Loucy (cell line): ENCODE measurements at regions not wholly inside any gene's neighbourhood (a gene's known extent, or its start where the extent isn't known, plus 50 kb on each side); places are given as distances from the start of the nearest gene placed in this dataset.

Source experiments
- H2AFZ ChIP-seq: fragments of 200-600 bp; sonication (generic); 2 replicates; pipeline ENCODE4 v1.6.0; 2016; ENCODE audit warnings: antibody characterized with exemption, mild to moderate bottlenecking, low read length, moderate library complexity
- H3F3A ChIP-seq: fragments of 200-600 bp; 2 replicates; pipeline ENCODE4 v1.6.0; 2016; ENCODE audit warnings: antibody characterized with exemption, low read depth, mild to moderate bottlenecking
- H3K27me3 ChIP-seq: fragments of 200-600 bp; sonication (generic); 2 replicates; pipeline ENCODE4 v1.6.1; 2014; ENCODE audit warnings: low read length, mild to moderate bottlenecking; ENCODE audit not compliant: insufficient read depth, poor library complexity, severe bottlenecking
- H3K36me3 ChIP-seq: fragments of 200-600 bp; sonication (generic); 2 replicates; pipeline ENCODE4 v1.6.1; 2016; ENCODE audit warnings: low read length; ENCODE audit not compliant: insufficient read depth
- H3K4me1 ChIP-seq: fragments of 200-600 bp; sonication (generic); 2 replicates; pipeline ENCODE4 v1.5.1; 2014; ENCODE audit warnings: low read length, mild to moderate bottlenecking; ENCODE audit not compliant: insufficient read depth, poor library complexity, severe bottlenecking
- H3K4me2 ChIP-seq: fragments of 200-600 bp; sonication (generic); 2 replicates; pipeline ENCODE4 v1.6.0; 2014; ENCODE audit warnings: antibody characterized with exemption, low read length, low read depth, mild to moderate bottlenecking; ENCODE audit not compliant: poor library complexity, severe bottlenecking
- H3K4me3 ChIP-seq: fragments of 200-600 bp; sonication (generic); 2 replicates; pipeline ENCODE4 v1.5.1; 2014; ENCODE audit warnings: low read length, mild to moderate bottlenecking, mixed read lengths; ENCODE audit not compliant: poor library complexity, severe bottlenecking
- H3K79me2 ChIP-seq: fragments of 200-600 bp; sonication (generic); 2 replicates; pipeline ENCODE4 v1.6.1; 2014; ENCODE audit warnings: low read length; ENCODE audit not compliant: insufficient read depth
- H3K9ac ChIP-seq: fragments of 200-600 bp; sonication (generic); 2 replicates; pipeline ENCODE4 v1.6.0; 2014; ENCODE audit warnings: mild to moderate bottlenecking, low read depth, low read length, moderate library complexity; ENCODE audit not compliant: poor library complexity, severe bottlenecking
- H3K9me2 ChIP-seq: fragments of 200-600 bp; sonication (generic); replicated peaks from 2 replicates; pipeline ENCODE4 v1.6.1; 2016; ENCODE audit warnings: low read depth, low read length, mixed read lengths
- H3K9me3 ChIP-seq: fragments of 200-600 bp; sonication (generic); 2 replicates; pipeline ENCODE4 v1.6.1; 2014; ENCODE audit warnings: mild to moderate bottlenecking, antibody characterized with exemption, low read length, low read depth; ENCODE audit not compliant: insufficient read depth
- H4K20me1 ChIP-seq: fragments of 200-600 bp; sonication (generic); 2 replicates; pipeline ENCODE4 v1.6.0; 2014; ENCODE audit warnings: antibody characterized with exemption, low read length, mild to moderate bottlenecking; ENCODE audit not compliant: insufficient read depth, poor library complexity, severe bottlenecking
- CTCF ChIP-seq: fragments of 200-600 bp; sonication (generic); conservative IDR thresholded peaks from 2 replicates; pipeline ENCODE4 v1.5.1; 2014; ENCODE audit warnings: mild to moderate bottlenecking, antibody characterized with exemption, low read length
- EZH2phosphoT487 ChIP-seq: fragments of 200-600 bp; IDR thresholded peaks from 2 replicates; pipeline ENCODE4 v1.6.1; 2018; ENCODE audit warnings: antibody characterized with exemption, mild to moderate bottlenecking, moderate library complexity, borderline replicate concordance

GRCh38 chr7:115363916-115364315 lies 442.0 kb downstream of the MDFIC start:
- no peak for TF ChIP-seq EZH2phosphoT487
- no peak for TF ChIP-seq CTCF
- Histone ChIP-seq H3K79me2 (no peaks in the 10 kb centered on the region), H3K4me1 (no peaks in the 10 kb centered on the region), H2AFZ (no peak overlapping the region), H3F3A (no peaks in the 10 kb centered on the region), H3K36me3 (no peaks in the 10 kb centered on the region), H3K27me3 (no peaks in the 10 kb centered on the region), H3K9me3 (no peaks in the 10 kb centered on the region), H4K20me1 (no peaks in the 10 kb centered on the region), H3K9me2 (no peaks in the 10 kb centered on the region), H3K4me2 (no peak overlapping the region), H3K4me3 (no peak overlapping the region), H3K9ac (no peak overlapping the region)

- H3K9me2 ChIP-seq = no peaks in the 10 kb centered on the region
- no peak overlapping the region for H3K4me3 ChIP-seq
- no peaks in the 10 kb centered on the region for H3K9me3 ChIP-seq
- H3K27me3 ChIP-seq = no peaks in the 10 kb centered on the region
- H3K79me2 ChIP-seq = no peaks in the 10 kb centered on the region
- H3F3A ChIP-seq = no peaks in the 10 kb centered on the region
- H3K4me1 ChIP-seq = no peaks in the 10 kb centered on the region
- no peak overlapping the region for H3K4me2 ChIP-seq
- H3K9ac ChIP-seq = no peak overlapping the region
- H3K36me3 ChIP-seq = no peaks in the 10 kb centered on the region
- no peak overlapping the region for H2AFZ ChIP-seq
- TF ChIP-seq CTCF (no peak), EZH2phosphoT487 (no peak)
- H4K20me1 ChIP-seq = no peaks in the 10 kb centered on the region
These were observed 438.1 kb downstream of the MDFIC start for GRCh38 chr7:115359955-115360354.

- no peaks in the 10 kb centered on the region for H3K9me2 ChIP-seq
- no peaks in the 10 kb centered on the region for H3K79me2 ChIP-seq
- no peak overlapping the region for H3K4me2 ChIP-seq
- H3K4me3 ChIP-seq = no peak overlapping the region
- H2AFZ ChIP-seq = no peak overlapping the region
- no peaks in the 10 kb centered on the region for H3K27me3 ChIP-seq
- no peaks in the 10 kb centered on the region for H3K4me1 ChIP-seq
- H4K20me1 ChIP-seq = no peaks in the 10 kb centered on the region
- no peak overlapping the region for H3K9ac ChIP-seq
- H3F3A ChIP-seq = no peaks in the 10 kb centered on the region
- no peak for TF ChIP-seq CTCF
- no peak for TF ChIP-seq EZH2phosphoT487
- no peaks in the 10 kb centered on the region for H3K36me3 ChIP-seq
- H3K9me3 ChIP-seq = no peaks in the 10 kb centered on the region
These were observed 437.2 kb downstream of the MDFIC start for GRCh38 chr7:115359119-115359518.
